NCI-H1048 (cell line): ENCODE measurements at regions not wholly inside any gene's neighbourhood (a gene's known extent, or its start where the extent isn't known, plus 50 kb on each side); places are given as distances from the start of the nearest gene placed in this dataset.

Experiments
- DNase-seq: peaks from one replicate; lab custom pipeline; 2025; lab: John Stamatoyannopoulos, UW

DNA sequence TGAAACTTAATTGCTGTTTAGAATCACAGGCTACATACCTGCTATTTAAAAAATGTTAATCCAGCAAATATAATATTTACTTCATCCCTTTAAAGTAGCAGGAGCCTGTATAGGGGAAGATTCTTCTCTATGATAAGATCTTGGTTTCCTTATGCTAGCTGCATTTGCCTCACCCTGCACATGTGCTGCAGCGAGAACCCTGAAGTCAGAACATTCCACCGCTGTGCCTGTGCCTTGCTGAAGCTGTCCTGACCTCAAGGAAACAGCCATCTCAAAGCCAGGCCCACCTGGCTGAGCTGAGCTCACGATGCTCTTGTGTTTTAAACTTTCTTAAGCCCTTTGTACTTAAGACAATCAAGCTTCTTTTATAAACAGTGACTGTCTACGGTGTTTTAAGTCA, 355.0 kb upstream of the PCDH20 start:
- no peak for DNase-seq

DNA sequence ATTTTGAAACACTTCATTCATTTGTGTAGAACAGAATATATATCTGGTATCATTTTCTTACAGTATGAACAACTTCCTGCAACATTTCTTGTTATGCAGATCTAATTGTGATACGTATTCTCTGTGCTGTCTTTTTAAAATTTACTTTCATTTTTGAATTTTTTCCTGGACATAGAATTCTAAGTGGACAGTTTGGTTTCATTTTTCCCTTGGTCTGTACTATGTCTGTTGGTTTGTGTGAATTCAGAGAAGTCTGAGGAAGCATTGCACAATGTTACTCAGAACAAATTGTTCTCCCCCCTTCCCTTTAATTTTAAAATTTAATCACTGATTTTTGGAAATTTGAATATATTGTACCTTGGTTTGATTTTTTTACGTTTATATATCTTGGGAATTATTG, 352.5 kb upstream of the PCDH20 start:
- no peak for DNase-seq

DNA sequence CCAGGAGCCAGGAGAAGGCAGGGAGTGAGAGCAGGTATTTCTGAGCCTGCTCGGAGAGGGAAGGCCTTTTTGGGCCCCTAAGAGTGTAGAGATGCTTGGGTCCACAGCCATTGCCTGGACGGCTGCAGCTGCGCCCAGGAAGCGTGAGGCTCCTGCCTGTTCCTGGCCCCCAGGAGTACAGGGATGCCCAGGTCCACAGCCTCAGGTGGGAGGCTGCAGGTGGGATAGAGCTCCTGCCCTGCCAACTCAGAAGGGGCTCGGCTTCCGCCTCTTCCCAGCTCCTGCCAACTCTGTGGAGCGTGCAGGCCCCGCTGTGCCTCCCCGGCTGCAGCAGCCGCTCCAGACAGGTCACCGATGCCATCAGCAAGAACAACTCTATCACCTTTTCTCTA, 351.0 kb upstream of the PCDH20 start:
- DNase-seq: no peak

DNA sequence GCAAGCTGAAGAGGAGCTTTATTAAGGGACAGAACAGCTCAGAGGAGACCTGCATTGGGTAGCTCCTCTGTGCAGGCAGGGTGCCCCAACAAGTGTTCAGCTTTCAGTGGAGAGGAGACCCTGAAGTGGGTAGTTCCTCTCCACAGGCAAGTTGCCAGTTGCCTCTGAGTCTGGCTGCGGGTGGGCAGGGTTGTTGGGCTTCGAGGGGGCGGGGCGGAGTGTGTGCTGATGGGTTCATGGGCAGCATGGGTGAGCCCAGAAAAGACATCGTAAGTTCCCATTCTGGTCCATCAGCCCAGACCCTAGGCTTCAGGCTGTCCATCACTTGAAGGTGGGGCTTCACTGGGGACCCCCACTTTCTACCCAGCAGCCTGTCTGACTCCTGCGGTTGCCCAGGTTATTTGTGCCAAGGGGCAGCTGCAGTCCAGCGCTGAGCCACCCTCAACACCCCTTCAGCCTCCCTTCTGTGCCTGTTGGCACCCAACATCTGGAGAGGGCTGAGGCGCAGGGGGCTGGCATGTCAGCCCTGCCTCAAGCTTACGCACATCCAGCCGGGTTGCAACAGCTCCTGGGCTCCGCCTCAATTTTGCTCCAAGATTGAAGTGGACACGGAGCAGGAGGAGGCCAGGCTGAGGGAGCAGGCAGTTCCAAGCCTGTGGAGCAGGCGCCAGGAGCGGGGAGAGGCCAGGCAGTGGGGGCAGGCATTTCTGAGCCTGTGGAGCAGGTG, 350.5 kb upstream of the PCDH20 start:
- DNase-seq: no peak

DNA sequence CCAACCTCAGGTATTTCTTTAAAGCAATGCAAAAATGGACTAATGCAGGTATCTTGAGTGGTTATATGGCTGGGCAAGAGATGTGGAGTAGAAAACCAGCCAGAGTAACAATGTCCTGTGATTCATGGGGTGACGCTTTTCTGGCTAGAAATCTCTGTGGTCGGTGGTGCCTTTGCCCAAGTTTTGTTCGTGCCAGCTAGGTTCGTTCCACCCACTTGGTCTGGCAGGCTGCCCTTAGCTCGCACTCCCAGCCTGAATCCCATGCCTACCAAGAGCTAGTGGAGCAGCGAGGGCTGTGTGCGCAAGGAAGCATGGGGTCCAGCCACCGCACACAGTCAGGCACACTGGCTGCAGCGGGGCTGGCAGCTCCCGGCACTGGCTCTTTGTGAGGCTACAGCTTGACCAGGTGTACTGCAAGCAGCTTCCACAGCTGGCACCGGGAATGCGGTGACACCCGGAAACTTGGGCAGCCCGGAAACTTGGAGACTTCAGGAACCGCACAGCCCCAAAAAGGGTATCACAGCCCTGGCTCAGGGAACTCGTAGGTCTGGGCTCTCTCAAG, 349.6 kb upstream of the PCDH20 start:
- no peak for DNase-seq

DNA sequence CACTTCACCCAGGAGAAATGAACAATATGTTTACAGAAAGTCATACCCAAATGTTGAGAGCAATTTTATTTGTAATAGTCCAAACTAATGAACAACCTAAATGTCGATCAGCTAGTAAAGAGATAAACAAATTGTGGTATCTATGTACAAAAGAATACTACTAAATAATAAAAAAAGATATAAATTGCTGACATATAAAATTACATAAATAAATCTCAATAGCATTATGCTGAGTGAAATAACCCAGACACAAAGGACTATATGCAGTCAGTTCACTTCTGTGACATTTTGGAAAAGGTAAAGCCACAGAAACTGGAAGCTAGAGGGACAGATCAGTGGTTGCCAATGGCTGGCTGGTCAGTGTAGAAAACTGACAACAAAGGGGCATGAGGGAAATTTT, 346.0 kb upstream of the PCDH20 start:
- no peak for DNase-seq

DNA sequence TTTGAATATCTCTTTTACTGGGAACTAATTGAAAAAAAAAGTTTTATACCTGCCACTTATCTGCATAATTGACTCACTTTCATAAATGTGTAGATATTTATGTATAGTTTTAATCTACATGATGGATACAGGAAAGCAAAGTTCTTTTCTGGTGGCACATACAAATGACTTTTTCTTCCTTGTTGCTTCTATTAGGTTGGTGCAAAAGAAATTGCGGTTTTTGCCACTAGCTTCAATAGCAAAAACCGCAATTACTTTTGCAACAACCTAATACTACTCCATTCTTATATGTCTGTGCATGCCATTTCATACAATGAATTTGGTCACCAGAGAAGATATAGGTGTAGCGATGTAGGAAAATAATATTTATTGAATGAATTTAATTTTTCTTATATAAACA, 344.5 kb upstream of the PCDH20 start:
- DNase-seq: no peak

DNA sequence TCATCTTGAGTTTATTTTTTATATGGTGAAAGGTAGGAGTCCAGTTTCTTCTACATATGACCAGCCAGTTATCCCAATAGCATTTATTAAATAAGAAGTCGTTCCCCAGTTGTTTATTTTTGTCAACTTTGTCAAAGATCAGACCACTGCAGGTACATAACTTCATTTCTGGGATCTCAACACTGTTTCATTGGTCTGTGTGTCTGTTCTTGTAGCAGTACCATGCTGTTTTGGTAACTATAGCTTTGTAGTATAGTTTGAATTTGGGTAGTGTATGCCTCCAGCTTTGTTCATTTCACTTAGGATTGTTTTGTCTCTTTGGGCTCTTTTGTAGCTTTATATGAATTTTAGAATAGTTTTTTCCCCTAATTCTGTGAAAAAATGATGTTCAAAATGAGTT, 340.4 kb upstream of the PCDH20 start:
- DNase-seq: no peak

DNA sequence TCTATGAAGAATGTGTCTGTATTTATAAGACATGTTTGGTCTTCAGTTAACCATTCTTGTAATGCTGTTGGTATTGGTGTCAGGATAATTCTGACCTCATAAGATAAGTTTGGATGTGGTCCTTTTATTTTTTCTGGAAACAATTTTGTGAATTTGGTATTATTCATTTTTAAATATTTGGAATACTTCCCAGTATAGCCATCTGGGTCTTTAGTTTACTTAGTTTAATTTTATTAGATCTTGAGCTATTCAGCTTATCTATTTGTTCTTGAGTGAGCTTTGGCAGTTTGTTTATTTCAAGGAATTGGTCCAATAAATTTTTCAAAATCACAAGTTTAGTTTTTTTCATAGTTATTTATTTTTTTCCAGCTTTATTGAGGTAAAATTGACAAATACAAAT, 335.4 kb upstream of the PCDH20 start:
- no peak for DNase-seq

DNA sequence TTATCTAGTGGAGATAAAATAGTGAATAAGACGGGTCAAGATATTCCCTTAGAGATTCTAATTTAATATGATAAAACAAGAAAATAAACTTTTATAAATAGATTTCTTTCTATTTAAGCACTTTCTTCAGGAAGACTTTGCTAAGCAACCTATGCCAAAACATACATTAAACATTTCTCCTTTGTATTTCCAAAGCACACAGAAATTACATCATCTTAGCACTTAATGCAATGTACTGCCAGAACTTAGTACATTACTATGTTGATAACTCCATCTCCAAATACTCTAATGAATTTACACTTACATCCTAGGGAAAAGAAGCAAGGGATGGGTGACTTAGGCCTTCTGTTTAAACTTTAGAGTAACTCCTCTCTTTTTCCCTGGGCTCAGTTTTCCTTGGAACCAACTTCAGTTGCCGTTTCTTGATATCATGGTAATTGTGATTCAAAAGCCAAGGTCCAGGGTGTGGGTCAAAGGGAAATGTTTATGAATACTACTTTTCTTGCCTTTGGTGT, 322.6 kb upstream of the PCDH20 start:
- DNase-seq: no peak

DNA sequence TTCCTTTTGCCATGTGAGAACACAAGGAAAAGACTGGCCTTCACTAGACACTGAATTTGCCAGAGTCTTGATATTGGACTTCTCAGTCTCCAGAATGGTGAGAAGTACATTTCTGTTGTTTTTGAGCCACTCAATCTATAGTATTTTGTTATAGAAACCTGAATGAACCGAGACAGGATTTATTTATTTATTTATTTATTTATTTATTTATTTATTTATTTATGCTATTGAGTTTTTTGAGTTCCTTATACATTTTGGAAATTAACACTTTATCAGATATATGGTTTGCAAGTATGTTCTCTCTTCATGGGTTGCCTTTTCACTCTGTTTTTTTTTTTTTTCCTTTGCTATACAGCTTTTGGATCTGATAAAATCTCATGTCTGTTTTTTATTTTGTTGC, 319.0 kb upstream of the PCDH20 start:
- no peak for DNase-seq

DNA sequence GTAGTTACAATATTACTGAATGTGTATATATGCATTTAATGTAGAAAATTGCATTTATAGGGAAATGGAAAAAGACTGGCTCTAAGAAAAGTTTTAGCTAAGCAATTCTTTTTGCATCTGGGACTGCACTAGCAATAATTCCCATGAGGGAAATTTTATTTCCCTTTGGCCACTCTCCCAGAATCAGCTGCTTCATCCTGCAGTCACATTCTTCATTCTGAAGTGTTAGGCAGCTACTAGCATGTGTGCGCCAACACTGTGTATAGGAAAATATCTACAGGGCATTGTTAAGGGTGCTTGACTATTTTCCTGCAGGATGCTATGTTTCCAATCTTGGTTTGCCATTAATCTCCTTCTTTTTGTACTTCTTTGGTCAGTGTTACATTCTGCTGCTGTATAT, 312.8 kb upstream of the PCDH20 start:
- DNase-seq: no peak

DNA sequence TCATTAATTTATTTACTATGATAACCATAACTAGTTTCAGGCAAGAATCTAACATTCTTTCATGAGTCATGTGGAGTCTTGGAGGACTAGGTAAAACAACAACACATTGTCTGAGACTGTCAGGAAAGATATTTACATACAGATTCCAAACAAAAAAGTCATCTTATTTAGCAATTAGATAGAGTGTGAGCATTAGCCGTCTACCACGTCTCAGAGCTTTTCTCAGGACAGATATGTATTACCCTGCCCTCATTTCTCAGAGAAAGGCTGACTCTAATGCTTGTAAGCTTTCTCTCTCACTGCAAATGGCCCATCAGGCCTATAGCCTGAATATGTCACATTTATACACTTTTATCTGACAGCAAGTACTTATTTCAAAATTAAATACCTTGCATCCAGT, 312.1 kb upstream of the PCDH20 start:
- no peak for DNase-seq

DNA sequence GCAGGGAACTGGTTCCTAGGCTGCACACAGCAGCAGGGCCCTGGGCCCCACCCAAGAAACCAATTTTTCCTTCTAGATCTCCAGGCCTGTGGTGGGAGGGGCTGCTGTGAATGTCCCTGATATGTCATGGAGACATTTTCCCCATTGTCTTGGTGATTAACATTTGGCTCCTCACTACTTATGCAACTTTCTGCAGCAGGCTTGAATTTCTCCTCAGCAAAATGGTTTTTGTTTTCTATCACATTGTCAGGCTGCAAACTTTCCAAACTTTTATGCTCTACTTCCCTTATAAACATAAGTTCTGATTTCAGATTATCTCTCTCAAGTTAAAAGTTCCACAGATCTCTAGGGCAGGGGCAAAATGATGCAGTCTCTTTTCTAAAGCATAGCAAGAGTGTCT, 310.2 kb upstream of the PCDH20 start:
- no peak for DNase-seq

DNA sequence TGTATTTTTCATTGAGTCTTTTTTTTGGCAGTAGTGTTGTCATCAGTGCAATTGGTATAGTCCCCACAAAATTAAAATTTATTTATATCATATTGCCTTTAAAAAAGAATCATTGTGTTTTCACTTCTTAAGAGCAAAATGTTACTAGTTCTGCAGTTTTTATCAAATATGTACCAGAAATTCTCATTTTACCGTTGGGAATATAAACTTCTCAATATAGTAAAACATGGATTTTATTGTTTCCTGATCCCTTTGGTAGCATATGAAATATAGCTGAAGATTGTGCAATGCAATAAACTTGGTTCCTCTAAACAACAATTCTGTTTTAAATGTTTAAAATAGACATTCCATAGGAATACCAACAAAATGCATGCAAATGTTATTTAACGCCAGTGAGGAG, 306.5 kb upstream of the PCDH20 start:
- DNase-seq: no peak

DNA sequence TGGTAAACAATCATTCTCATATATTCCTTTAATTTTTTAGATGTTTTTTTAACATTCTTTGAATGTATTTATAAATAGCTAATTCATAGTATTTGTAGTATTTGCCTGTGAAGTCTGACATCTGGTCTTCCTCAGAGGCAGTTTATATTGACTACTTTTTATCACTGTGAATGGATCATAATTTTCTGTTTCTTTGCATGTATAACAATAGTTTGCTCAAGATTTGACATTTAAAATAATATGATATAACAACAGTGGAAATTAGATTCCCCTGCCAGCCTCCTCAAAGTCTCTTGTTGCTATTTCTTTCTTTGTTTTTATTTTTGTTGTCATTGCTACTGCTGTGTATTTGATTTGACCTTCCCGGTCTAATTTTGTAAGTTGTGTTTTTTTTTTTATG, 297.0 kb upstream of the PCDH20 start:
- no peak for DNase-seq

DNA sequence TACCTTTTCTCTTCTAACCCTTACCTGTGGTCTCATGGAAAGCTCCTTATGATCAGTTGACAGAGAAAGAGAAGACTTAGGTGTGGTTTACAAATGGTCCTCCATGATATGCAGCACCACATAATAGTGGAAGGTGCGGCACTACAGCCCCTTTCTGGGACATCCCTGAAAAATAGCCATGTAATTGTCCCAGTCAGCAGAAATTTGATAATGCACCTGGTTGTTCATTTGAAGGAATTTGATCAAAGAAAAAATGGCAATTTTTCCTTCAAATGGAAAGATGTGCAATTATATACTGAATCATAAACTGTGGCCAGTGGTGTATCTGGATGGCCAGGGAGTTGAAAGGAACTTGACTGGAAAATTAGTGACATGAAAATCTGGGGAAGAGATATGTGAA, 293.6 kb upstream of the PCDH20 start:
- no peak for DNase-seq

DNA sequence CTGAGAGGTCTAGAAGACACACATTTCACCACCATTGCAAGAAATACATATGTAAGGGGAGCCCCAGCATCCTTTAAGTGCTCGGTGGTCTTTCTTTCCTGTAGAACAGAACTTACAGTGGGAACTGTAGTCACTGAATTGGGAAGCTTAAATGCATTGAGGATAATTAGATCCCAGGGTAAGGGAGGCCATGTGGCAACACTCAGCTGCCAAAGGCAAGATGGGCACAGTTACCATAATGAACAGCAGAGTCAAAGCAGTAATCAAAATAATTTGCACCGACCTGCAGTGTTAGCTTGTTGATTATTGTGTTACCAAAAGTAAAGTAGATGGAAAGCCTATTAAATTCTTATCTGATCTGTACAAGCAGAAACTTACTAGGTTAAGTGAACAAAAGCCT, 291.2 kb upstream of the PCDH20 start:
- DNase-seq: no peak

DNA sequence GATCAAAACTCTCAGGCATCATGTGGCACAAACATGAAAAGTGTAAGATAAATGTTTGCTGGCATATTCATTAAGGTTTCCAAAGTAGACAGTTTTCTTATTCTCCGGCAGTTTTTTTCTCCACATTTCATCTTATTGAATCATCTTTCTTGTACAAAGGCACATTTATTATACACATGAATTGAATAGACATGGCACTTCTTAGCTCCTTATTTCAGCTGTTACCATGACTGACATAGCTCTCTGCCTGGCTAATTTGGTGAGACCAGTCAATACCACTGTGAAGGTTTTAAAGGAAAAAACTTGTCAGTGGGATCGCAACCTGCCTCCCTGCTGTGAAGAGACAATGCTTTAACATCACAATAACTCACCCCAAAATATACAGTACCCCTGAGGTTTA, 285.0 kb upstream of the PCDH20 start:
- DNase-seq: no peak

DNA sequence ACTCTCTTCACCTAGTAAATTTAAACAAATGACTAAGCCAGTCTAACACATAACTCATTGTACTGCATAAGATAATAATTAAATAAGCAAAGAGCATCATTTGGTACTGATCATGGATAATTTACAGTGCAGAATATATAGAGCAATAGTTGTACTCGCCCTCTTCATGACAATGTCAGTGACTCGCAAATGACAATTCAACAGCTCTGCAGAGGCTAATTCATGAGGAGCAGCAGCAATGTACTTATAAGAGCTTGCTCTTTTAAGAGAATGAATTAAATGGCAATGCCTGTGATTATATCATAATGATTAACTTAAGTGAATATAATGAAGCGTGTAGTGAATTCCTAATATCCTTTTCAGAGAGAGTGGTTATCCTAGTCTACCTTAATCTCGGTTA, 284.5 kb upstream of the PCDH20 start:
- DNase-seq: no peak

DNA sequence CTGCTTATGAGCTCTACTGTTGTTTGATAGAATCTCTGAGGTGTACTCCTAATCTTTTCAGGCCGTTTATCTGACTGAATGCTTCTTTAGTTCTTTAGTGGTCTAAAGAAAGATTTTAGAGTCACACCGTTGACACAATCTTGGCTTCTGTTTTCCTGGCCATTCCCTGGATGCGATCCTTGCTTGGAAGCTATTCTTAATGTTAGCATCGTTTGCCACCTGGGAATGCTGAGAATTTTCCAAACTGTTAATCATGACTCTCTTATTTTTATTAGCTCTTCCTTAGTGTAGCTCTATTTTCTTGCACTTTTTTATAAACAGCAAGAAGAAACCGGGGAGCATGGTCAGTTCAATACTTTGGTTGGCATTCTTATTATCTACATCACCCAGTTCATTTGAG, 281.0 kb upstream of the PCDH20 start:
- DNase-seq: no peak

DNA sequence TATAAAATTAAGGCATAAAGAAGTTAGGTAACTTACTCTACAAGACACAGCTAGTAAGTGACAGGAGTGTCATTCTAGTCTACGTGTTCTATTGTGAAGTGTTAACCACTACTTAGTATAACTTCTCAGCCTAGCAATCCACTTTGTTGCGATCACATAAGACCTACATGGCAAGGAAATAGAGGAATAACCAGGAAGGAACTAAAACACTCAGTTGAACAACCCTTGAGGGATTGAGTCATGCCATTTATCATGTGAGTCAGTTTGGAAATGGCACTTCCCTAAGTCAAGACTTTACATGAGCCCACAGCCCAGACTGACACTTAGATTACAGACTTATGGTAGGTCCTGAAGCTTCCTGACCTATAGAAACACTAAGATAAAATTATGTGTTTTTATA, 279.5 kb upstream of the PCDH20 start:
- DNase-seq: no peak

DNA sequence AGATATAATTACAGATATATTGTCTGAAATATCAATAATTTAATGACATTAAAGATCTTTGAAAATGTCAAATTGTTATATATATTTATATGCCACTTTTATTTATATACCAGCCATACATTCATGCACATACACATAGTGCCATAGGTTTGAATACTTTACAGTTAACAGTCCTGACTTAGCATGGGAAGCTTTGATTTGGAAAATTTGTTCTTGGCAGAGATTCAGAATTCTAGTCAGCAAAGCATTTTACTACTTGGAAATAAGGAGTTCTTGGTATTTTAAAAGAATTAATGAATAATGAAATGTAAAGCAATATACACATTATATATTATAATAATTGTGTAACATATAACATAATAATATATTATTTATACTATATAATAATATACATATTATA, 277.0 kb upstream of the PCDH20 start:
- no peak for DNase-seq

DNA sequence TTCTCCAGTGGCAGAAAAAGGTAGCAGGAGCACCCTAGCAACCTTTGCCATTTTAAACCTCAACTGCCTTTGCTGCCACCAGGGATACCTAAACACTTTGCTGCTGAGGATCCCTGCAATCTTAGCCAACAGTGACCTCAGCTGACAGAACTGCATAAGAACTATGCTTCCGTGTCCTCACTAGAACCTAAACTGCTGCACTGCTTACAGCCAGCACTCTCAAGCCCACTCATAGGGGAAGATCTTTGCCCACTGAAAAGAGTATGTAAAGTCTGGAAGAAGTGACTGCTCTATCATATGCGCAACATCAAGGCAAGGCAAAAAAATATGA, 270.0 kb upstream of the PCDH20 start:
- DNase-seq: no peak
